H9 (cell line): ENCODE measurements at regions not wholly inside any gene's neighbourhood (a gene's known extent, or its start where the extent isn't known, plus 50 kb on each side); places are given as distances from the start of the nearest gene placed in this dataset.

Experiments
- DNase-seq: peaks from one replicate; pipeline ENCODE4 v3.0.0-alpha.2; 2017
- H2AFZ ChIP-seq: one replicate; pipeline ENCODE4 v1.6.1; 2013; ENCODE audit warnings: mild to moderate bottlenecking, low read length, control low read depth, moderate library complexity
- H2AK5ac ChIP-seq: 2 replicates; pipeline ENCODE4 v1.6.1; 2013; ENCODE audit warnings: low read length, control low read depth, mixed read lengths; ENCODE audit not compliant: insufficient read length
- H2BK120ac ChIP-seq: one replicate; pipeline ENCODE4 v1.6.1; 2013; ENCODE audit warnings: low read depth, mild to moderate bottlenecking, low read length, control low read depth, inconsistent platforms; ENCODE audit not compliant: poor library complexity, severe bottlenecking
- H2BK12ac ChIP-seq: 2 replicates; pipeline ENCODE4 v1.6.1; 2013; ENCODE audit warnings: low read length, control low read depth, mixed read lengths, low read depth; ENCODE audit not compliant: insufficient read length
- H2BK15ac ChIP-seq: 2 replicates; pipeline ENCODE4 v1.6.1; 2013; ENCODE audit warnings: low read depth, low read length, control low read depth
- H2BK20ac ChIP-seq: one replicate; pipeline ENCODE4 v1.6.1; 2013; ENCODE audit warnings: low read depth, mild to moderate bottlenecking, low read length, control low read depth, inconsistent platforms; ENCODE audit not compliant: poor library complexity, severe bottlenecking
- H2BK5ac ChIP-seq: 2 replicates; pipeline ENCODE4 v1.6.1; 2013; ENCODE audit warnings: low read length, control low read depth, mixed read lengths; ENCODE audit not compliant: insufficient read length
- H3K14ac ChIP-seq: 2 replicates; pipeline ENCODE4 v1.6.1; 2013; ENCODE audit warnings: low read length, control low read depth; ENCODE audit not compliant: insufficient read depth
- H3K18ac ChIP-seq: 2 replicates; pipeline ENCODE4 v1.6.1; 2013; ENCODE audit warnings: low read depth, mild to moderate bottlenecking, mixed read lengths, low read length, control low read depth; ENCODE audit not compliant: insufficient read length
- H3K23ac ChIP-seq: 2 replicates; pipeline ENCODE4 v1.6.1; 2013; ENCODE audit warnings: low read length, control low read depth, mixed read lengths, low read depth; ENCODE audit not compliant: insufficient read length
- H3K23me2 ChIP-seq: 2 replicates; pipeline ENCODE4 v1.6.1; 2013; ENCODE audit warnings: low read depth, mild to moderate bottlenecking, mixed read lengths, low read length, control low read depth; ENCODE audit not compliant: insufficient read length, poor library complexity, severe bottlenecking
- H3K27ac ChIP-seq: 2 replicates; pipeline ENCODE4 v1.5.1; 2013; ENCODE audit warnings: low read length, control low read depth, mixed read lengths, low read depth; ENCODE audit not compliant: insufficient read length
- H3K27me3 ChIP-seq: 2 replicates; pipeline ENCODE4 v1.6.1; 2013; ENCODE audit warnings: low read length, control low read depth, inconsistent platforms; ENCODE audit not compliant: insufficient read depth
- H3K4ac ChIP-seq: 2 replicates; pipeline ENCODE4 v1.6.1; 2013; ENCODE audit warnings: low read depth, mild to moderate bottlenecking, control low read depth, inconsistent platforms, low read length, moderate library complexity
- H3K4me1 ChIP-seq: 2 replicates; pipeline ENCODE4 v1.6.1; 2013; ENCODE audit warnings: low read length, control low read depth, inconsistent platforms; ENCODE audit not compliant: insufficient read depth
- H3K4me2 ChIP-seq: 2 replicates; pipeline ENCODE4 v1.6.1; 2013; ENCODE audit warnings: low read length, control low read depth, mixed read lengths; ENCODE audit not compliant: insufficient read length, insufficient read depth
- H3K56ac ChIP-seq: 2 replicates; pipeline ENCODE4 v1.6.1; 2013; ENCODE audit warnings: low read depth, mild to moderate bottlenecking, mixed read lengths, low read length, control low read depth; ENCODE audit not compliant: insufficient read length
- H3K79me1 ChIP-seq: 2 replicates; pipeline ENCODE4 v1.6.1; 2013; ENCODE audit warnings: low read depth, mild to moderate bottlenecking, moderate library complexity, low read length, control low read depth, inconsistent platforms; ENCODE audit not compliant: insufficient read depth, poor library complexity, severe bottlenecking
- H3K79me2 ChIP-seq: 2 replicates; pipeline ENCODE4 v1.6.1; 2013; ENCODE audit warnings: low read length, control low read depth, inconsistent platforms; ENCODE audit not compliant: insufficient read depth
- H3K9ac ChIP-seq: 2 replicates; pipeline ENCODE4 v1.6.1; 2013; ENCODE audit warnings: low read length, control low read depth, mixed read lengths; ENCODE audit not compliant: insufficient read length; ENCODE audit errors: extremely low read depth
- H3K9me3 ChIP-seq: one replicate; pipeline ENCODE4 v1.6.1; 2013; ENCODE audit warnings: low read depth, low read length, inconsistent platforms; ENCODE audit not compliant: control insufficient read depth
- H3T11ph ChIP-seq: one replicate; pipeline ENCODE4 v1.6.1; 2013; ENCODE audit warnings: mild to moderate bottlenecking, low read length, control low read depth, inconsistent platforms
- H4K20me1 ChIP-seq: one replicate; pipeline ENCODE4 v1.6.1; 2013; ENCODE audit not compliant: control insufficient read depth, insufficient read length, insufficient read depth
- H4K5ac ChIP-seq: 2 replicates; pipeline ENCODE4 v1.6.1; 2013; ENCODE audit warnings: low read depth, mild to moderate bottlenecking, mixed read lengths, low read length, control low read depth; ENCODE audit not compliant: insufficient read length
- H4K8ac ChIP-seq: replicated peaks from 2 replicates; pipeline ENCODE4 v1.6.1; 2013; ENCODE audit warnings: low read length, control low read depth, mixed read lengths, low read depth; ENCODE audit not compliant: insufficient read length
- H4K91ac ChIP-seq: 2 replicates; pipeline ENCODE4 v1.6.1; 2013; ENCODE audit warnings: low read depth, mild to moderate bottlenecking, moderate library complexity, mixed read lengths, low read length, control low read depth; ENCODE audit not compliant: insufficient read length
- H3K27ac Mint-ChIP-seq, 3 experiments: 2 replicates in 2 of 3; 3 replicates in 1 of 3; pipeline ENCODE4 v1.8.0; 2020 to 2021; ENCODE audit warnings: mixed read lengths in 3 of 3, mild to moderate bottlenecking in 1 of 3, moderate library complexity in 1 of 3
- H3K27me3 Mint-ChIP-seq: 2 replicates; pipeline ENCODE4 v1.8.0; 2021; ENCODE audit warnings: low read depth, mild to moderate bottlenecking, moderate library complexity, mixed read lengths
- H3K36me3 Mint-ChIP-seq, 3 experiments: 2 replicates in 2 of 3; 3 replicates in 1 of 3; pipeline ENCODE4 v1.8.0; 2020 to 2021; ENCODE audit warnings: low read depth in 3 of 3, mixed read lengths in 3 of 3; ENCODE audit not compliant: insufficient read depth in 1 of 3
- H3K4me1 Mint-ChIP-seq, 2 experiments: 2 replicates each; pipeline ENCODE4 v1.8.0; 2020; ENCODE audit warnings: mixed read lengths in 2 of 2
- H3K4me3 Mint-ChIP-seq, 2 experiments: 2 replicates in 1 of 2; 3 replicates in 1 of 2; pipeline ENCODE4 v1.8.0; 2020 to 2021; ENCODE audit warnings: mild to moderate bottlenecking in 2 of 2, mixed read lengths in 2 of 2, moderate library complexity in 1 of 2
- H3K9me3 Mint-ChIP-seq, 2 experiments: 2 replicates in 1 of 2; 3 replicates in 1 of 2; pipeline ENCODE4 v1.8.0; 2020; ENCODE audit warnings: mild to moderate bottlenecking in 2 of 2, mixed read lengths in 2 of 2, moderate library complexity in 1 of 2
- WGBS: extraction: QIAGEN DNeasy Blood & Tissue Kit; methylation state at CpG from one replicate; pipeline ENCODE4 v1.1.7; 2013; ENCODE audit warnings: missing lambda C conversion rate, low lambda C conversion rate, mixed read lengths; ENCODE audit not compliant: insufficient read length; ENCODE audit errors: extremely low coverage; 5-methylcytosine and 5-hydroxymethylcytosine counted together
- TF ChIP-seq, protein P1 (sequence below): fragments of 200-600 bp; sonication (generic); conservative IDR thresholded peaks from 3 replicates; pipeline ENCODE4 v1.8.0; 2021; ENCODE audit warnings: antibody characterized with exemption, mild to moderate bottlenecking

GRCh38 chrX:121227888-121228287 is 180.5 kb downstream of the GLUD2 start:
- Histone ChIP-seq H3K79me2 (no peaks in the 10 kb centered on the region), H3K27ac (no peak overlapping the region), H2BK120ac (no peak overlapping the region), H4K8ac (no peak overlapping the region), H3T11ph (no peak overlapping the region), H3K9ac (no peak overlapping the region), H3K14ac (no peak overlapping the region), H3K56ac (no peak overlapping the region), H3K4me1 (no peaks in the 10 kb centered on the region), H4K91ac (no peak overlapping the region), H3K4me2 (no peak overlapping the region), H3K27me3 (no peaks in the 10 kb centered on the region), H2AFZ (no peak overlapping the region), H3K18ac (no peak overlapping the region), H3K23ac (no peak overlapping the region), H4K5ac (no peak overlapping the region), H2BK12ac (no peak overlapping the region), H2BK5ac (no peak overlapping the region), H2BK15ac (no peak overlapping the region), H3K23me2 (no peaks in the 10 kb centered on the region), H2BK20ac (no peak overlapping the region), H4K20me1 (no peaks in the 10 kb centered on the region), H3K9me3 (peaks cover 13% of the 10 kb centered on the region), H2AK5ac (no peak overlapping the region), H3K4ac (no peak overlapping the region), H3K79me1 (no peaks in the 10 kb centered on the region)
- Mint-ChIP-seq H3K27me3 (peaks cover 6% of the 10 kb centered on the region), H3K4me1 (no peaks in the 10 kb centered on the region), H3K27ac (no peak overlapping the region), H3K36me3 (no peaks in the 10 kb centered on the region; a peak in 2 of 7 replicates), H3K4me3 (no peak overlapping the region), H3K9me3 (peaks cover 77 to 78% of the 10 kb centered on the region in 2 experiments)
- no CpG with 5 or more reads among the region's 3 CpGs for WGBS
- TF ChIP-seq, protein P1, sequence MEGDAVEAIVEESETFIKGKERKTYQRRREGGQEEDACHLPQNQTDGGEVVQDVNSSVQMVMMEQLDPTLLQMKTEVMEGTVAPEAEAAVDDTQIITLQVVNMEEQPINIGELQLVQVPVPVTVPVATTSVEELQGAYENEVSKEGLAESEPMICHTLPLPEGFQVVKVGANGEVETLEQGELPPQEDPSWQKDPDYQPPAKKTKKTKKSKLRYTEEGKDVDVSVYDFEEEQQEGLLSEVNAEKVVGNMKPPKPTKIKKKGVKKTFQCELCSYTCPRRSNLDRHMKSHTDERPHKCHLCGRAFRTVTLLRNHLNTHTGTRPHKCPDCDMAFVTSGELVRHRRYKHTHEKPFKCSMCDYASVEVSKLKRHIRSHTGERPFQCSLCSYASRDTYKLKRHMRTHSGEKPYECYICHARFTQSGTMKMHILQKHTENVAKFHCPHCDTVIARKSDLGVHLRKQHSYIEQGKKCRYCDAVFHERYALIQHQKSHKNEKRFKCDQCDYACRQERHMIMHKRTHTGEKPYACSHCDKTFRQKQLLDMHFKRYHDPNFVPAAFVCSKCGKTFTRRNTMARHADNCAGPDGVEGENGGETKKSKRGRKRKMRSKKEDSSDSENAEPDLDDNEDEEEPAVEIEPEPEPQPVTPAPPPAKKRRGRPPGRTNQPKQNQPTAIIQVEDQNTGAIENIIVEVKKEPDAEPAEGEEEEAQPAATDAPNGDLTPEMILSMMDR, result no peak
- DNase-seq, result no peak
